ENCODE measurements at regions not wholly inside any gene's neighbourhood (a gene's known extent, or its start where the extent isn't known, plus 50 kb on each side); places are given as distances from the start of the nearest gene placed in this dataset.

DNA sequence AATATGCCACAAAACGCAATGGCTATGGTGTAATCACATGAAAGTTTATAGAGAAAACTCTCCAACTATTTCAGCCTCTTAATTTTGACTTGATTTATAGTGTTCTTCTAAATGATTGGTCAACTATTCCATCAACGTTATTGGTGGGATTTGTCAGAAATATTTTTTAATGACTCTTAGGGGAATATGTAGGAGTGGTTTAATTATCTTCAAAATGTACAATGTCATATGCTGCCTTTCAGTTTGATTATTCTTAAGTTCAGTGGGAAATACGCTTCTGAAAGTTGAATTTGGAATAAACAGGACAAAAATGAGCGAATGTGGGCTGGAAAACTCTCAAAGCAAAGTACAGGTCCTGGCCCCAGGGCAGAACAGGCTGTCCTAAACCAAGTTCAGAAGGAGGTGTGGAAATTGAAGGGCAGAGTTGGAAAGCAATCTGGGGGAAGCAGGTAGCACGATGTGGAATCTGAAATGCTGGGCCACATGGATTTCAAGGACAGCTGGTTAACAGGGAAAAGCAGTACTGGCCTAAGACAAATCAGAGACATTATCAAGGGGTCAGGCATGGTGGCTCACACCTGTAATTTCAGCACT lies 60.8 kb upstream of the MYCBP2 start:
- TF ChIP-seq, protein P1, sequence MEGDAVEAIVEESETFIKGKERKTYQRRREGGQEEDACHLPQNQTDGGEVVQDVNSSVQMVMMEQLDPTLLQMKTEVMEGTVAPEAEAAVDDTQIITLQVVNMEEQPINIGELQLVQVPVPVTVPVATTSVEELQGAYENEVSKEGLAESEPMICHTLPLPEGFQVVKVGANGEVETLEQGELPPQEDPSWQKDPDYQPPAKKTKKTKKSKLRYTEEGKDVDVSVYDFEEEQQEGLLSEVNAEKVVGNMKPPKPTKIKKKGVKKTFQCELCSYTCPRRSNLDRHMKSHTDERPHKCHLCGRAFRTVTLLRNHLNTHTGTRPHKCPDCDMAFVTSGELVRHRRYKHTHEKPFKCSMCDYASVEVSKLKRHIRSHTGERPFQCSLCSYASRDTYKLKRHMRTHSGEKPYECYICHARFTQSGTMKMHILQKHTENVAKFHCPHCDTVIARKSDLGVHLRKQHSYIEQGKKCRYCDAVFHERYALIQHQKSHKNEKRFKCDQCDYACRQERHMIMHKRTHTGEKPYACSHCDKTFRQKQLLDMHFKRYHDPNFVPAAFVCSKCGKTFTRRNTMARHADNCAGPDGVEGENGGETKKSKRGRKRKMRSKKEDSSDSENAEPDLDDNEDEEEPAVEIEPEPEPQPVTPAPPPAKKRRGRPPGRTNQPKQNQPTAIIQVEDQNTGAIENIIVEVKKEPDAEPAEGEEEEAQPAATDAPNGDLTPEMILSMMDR (IDR thresholded peaks at IDR 0.05), result no peak
- TF ChIP-seq EZH2 (IDR thresholded peaks at IDR 0.05), result no peak
- no peak for TF ChIP-seq EZH2phosphoT487 (IDR thresholded peaks at IDR 0.05)
